HEK293T (cell line): ENCODE measurements at regions not wholly inside any gene's neighbourhood (a gene's known extent, or its start where the extent isn't known, plus 50 kb on each side); places are given as distances from the start of the nearest gene placed in this dataset.

Source experiments
- CTCF ChIA-PET: fragments of 350-600 bp; formaldehyde crosslinking; extraction: SDS; loops from one replicate; lab custom pipeline; 2021; ENCODE audit warnings: antibody characterized with exemption, inconsistent platforms; lab: Yijun Ruan, JAX
- POLR2A ChIA-PET: fragments of 350-600 bp; formaldehyde crosslinking; extraction: SDS; loops from one replicate; lab custom pipeline; 2020; ENCODE audit warnings: antibody characterized with exemption, inconsistent platforms; lab: Yijun Ruan, JAX
- DNase-seq: peaks from one replicate; pipeline ENCODE4 v3.0.0; 2012; ENCODE audit warnings: mixed read lengths; ENCODE audit errors: extremely low spot score
- ARNT ChIP-seq: fragments of 450-650 bp; IDR thresholded peaks from 2 replicates; pipeline ENCODE4 v1.6.1; 2017; ENCODE audit warnings: mild to moderate bottlenecking
- BHLHE40 ChIP-seq: fragments of 450-650 bp; IDR thresholded peaks from 2 replicates; pipeline ENCODE4 v1.6.1; 2016; ENCODE audit warnings: mild to moderate bottlenecking, moderate library complexity, borderline replicate concordance
- CTBP1 ChIP-seq: fragments of 450-650 bp; IDR thresholded peaks from 2 replicates; pipeline ENCODE4 v1.6.1; 2016; ENCODE audit warnings: borderline replicate concordance
- ELF4 ChIP-seq: fragments of 450-650 bp; IDR thresholded peaks from 2 replicates; pipeline ENCODE4 v1.6.1; 2017; ENCODE audit warnings: antibody characterized with exemption
- FOXA1 ChIP-seq: fragments of 450-650 bp; IDR thresholded peaks from 2 replicates; pipeline ENCODE4 v1.6.1; 2016; ENCODE audit warnings: mild to moderate bottlenecking
- FOXK2 ChIP-seq: fragments of 450-650 bp; IDR thresholded peaks from 2 replicates; pipeline ENCODE4 v1.6.1; 2016; ENCODE audit warnings: mild to moderate bottlenecking
- FOXM1 ChIP-seq: fragments of 450-650 bp; IDR thresholded peaks from 2 replicates; pipeline ENCODE4 v1.6.1; 2017; ENCODE audit warnings: mild to moderate bottlenecking, borderline replicate concordance
- HDGF ChIP-seq: fragments of 450-650 bp; IDR thresholded peaks from 2 replicates; pipeline ENCODE4 v1.6.1; 2017; ENCODE audit warnings: antibody characterized with exemption, borderline replicate concordance
- L3MBTL2 ChIP-seq: fragments of 450-650 bp; conservative IDR thresholded peaks from 2 replicates; pipeline ENCODE4 v1.6.1; 2016; ENCODE audit warnings: mild to moderate bottlenecking
- LEF1 ChIP-seq: fragments of 450-650 bp; IDR thresholded peaks from 2 replicates; pipeline ENCODE4 v1.6.1; 2017; ENCODE audit warnings: mild to moderate bottlenecking, borderline replicate concordance
- NFRKB ChIP-seq: fragments of 450-650 bp; IDR thresholded peaks from 2 replicates; pipeline ENCODE4 v1.6.1; 2016; ENCODE audit warnings: mild to moderate bottlenecking, moderate library complexity
- SP1 ChIP-seq: fragments of 450-650 bp; IDR thresholded peaks from 2 replicates; pipeline ENCODE4 v1.6.1; 2017
- SUZ12 ChIP-seq: fragments of 450-650 bp; IDR thresholded peaks from 2 replicates; pipeline ENCODE4 v1.6.1; 2016; ENCODE audit warnings: mild to moderate bottlenecking
- TARDBP ChIP-seq: fragments of 450-650 bp; IDR thresholded peaks from 2 replicates; pipeline ENCODE4 v1.6.1; 2016
- ZNF384 ChIP-seq: fragments of 450-650 bp; IDR thresholded peaks from 2 replicates; pipeline ENCODE4 v1.6.1; 2016
- TF ChIP-seq, protein P1 (sequence below): fragments of 450-650 bp; IDR thresholded peaks from 2 replicates; pipeline ENCODE4 v1.6.1; 2016

DNA sequence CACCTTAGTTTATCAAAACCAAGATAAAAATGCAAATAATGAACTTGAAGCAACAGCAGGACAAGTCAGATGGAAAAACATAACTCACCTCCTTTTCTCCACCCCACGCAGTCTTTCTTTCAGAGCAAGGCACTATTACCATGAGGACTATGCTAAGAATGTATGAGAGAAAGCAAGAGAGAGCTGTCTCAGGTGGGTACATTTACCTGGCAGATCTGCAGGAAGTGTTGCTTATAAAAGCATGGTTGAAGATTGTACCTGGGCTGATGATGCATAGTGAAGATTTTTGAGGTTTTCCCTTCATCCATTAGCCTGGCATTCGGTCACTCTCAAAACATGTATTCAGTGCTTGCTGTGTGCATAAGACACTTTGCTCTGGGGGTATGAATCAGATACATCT lies 68.8 kb upstream of the IFNG-AS1 start:
- CTCF ChIA-PET = no interaction called here
- no peak for TF ChIP-seq BHLHE40
- TF ChIP-seq CTBP1 = no peak
- TF ChIP-seq ARNT = no peak
- no peak for TF ChIP-seq SP1
- no peak for TF ChIP-seq ZNF384
- TF ChIP-seq SUZ12 = no peak
- no peak for TF ChIP-seq FOXK2
- no peak for TF ChIP-seq FOXA1
- no peak for TF ChIP-seq ELF4
- TF ChIP-seq FOXM1 = no peak
- no peak for TF ChIP-seq HDGF
- TF ChIP-seq TARDBP = no peak
- TF ChIP-seq LEF1 = no peak
- POLR2A ChIA-PET = no interaction called here
- no peak for DNase-seq

GRCh38 chr12:67921286-67921685 lies 68.0 kb upstream of the IFNG-AS1 start:
- DNase-seq = no peak
- ChIA-PET POLR2A (interaction anchor here (0.6 kb wide), 1 partner anchor 545 kb away, joined by 3 read pairs; no protein-coding TSS in a partner anchor), CTCF (no interaction called here)
- TF ChIP-seq, protein P1, sequence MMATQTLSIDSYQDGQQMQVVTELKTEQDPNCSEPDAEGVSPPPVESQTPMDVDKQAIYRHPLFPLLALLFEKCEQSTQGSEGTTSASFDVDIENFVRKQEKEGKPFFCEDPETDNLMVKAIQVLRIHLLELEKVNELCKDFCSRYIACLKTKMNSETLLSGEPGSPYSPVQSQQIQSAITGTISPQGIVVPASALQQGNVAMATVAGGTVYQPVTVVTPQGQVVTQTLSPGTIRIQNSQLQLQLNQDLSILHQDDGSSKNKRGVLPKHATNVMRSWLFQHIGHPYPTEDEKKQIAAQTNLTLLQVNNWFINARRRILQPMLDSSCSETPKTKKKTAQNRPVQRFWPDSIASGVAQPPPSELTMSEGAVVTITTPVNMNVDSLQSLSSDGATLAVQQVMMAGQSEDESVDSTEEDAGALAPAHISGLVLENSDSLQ = no peak
- TF ChIP-seq ELF4 (no peak), TARDBP (no peak), ZNF384 (no peak), SUZ12 (no peak), ARNT (no peak), FOXK2 (no peak), L3MBTL2 (no peak), CTBP1 (no peak), NFRKB (no peak)

DNA sequence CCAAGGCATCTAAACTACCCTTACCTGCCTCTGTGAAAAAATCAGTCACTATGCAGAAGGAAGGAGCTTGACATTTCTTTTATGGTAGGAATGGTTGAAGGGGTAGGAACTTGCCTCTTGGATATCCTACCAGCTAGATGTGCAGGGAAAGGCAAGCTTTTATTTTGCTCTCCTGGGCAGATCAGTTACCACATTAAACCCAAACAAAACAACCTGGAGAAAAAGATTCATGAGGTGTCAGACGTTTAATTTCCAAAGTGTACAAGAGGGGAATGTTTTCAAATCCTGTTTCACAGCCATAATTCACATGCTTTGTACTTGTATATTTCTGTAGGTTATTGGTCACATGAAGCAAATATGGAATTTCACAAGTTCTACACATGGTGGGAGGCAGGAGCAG lies 67.0 kb upstream of the IFNG-AS1 start:
- no peak for DNase-seq
- ChIA-PET POLR2A (interaction anchor here (1.1 kb wide), 1 partner anchor 14 kb away, joined by 3 read pairs; no protein-coding TSS in a partner anchor), CTCF (interaction anchor here (0.6 to 1.0 kb wide), 2 partner anchors 8 to 21 kb away, joined by 3 read pairs; no protein-coding TSS in a partner anchor)
- TF ChIP-seq SP1 (no peak), FOXA1 (no peak), SUZ12 (no peak), TARDBP (no peak), ELF4 (no peak), FOXM1 (no peak), LEF1 (no peak), CTBP1 (no peak), BHLHE40 (no peak), NFRKB (no peak), L3MBTL2 (no peak), ARNT (no peak)
- TF ChIP-seq, protein P1 = no peak

DNA sequence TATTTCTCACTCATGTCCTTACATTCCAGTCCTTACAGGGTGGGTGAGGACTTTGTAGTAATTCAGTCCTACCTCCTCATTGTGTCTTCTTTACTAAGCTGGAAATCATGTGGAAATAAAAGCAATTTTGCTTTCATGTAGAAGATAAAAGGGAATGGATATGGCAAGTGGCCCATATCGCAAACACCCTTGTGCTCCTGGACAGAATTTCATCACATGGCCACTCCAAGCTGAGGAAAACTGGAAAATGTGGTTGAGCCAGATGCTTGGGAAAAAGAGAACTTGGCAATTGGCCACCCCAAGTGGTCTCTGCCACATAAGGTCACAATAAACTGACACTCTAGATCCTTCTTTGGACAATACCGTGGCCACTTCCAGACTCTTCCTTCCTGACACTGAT lies 64.2 kb upstream of the IFNG-AS1 start:
- ChIA-PET POLR2A (no interaction called here), CTCF (interaction anchor here (0.6 to 0.9 kb wide), 2 partner anchors 18 to 569 kb away, joined by 3 read pairs; no protein-coding TSS in a partner anchor)
- no peak for DNase-seq
- TF ChIP-seq SUZ12 (no peak), TARDBP (no peak), LEF1 (no peak), HDGF (no peak), FOXM1 (no peak), FOXA1 (no peak), L3MBTL2 (no peak), SP1 (no peak), BHLHE40 (no peak), CTBP1 (no peak), ZNF384 (no peak), ELF4 (no peak), NFRKB (no peak), ARNT (no peak), FOXK2 (no peak)
- TF ChIP-seq, protein P1 = no peak

- no peak for TF ChIP-seq SP1
- TF ChIP-seq ELF4 = no peak
- TF ChIP-seq FOXA1 = no peak
- TF ChIP-seq FOXK2 = no peak
- TF ChIP-seq CTBP1 = no peak
- TF ChIP-seq NFRKB = no peak
- no peak for TF ChIP-seq HDGF
- no peak for TF ChIP-seq SUZ12
- no peak for TF ChIP-seq L3MBTL2
- no peak for TF ChIP-seq BHLHE40
- TF ChIP-seq FOXM1 = no peak
- TF ChIP-seq LEF1 = no peak
- TF ChIP-seq ARNT = no peak
- TF ChIP-seq, protein P1 = no peak
- TF ChIP-seq ZNF384 = no peak
- no peak for TF ChIP-seq TARDBP
- POLR2A ChIA-PET = no interaction called here
- CTCF ChIA-PET = interaction anchor here (0.9 kb wide), 1 partner anchor 17 kb away, joined by 3 read pairs; no protein-coding TSS in a partner anchor
- DNase-seq = no peak
Measured at GRCh38 chr12:67925552-67925951, 63.7 kb upstream of the IFNG-AS1 start.
